Ovary (tissue), 7 donors: ENCODE measurements at regions not wholly inside any gene's neighbourhood (a gene's known extent, or its start where the extent isn't known, plus 50 kb on each side); places are given as distances from the start of the nearest gene placed in this dataset.

Source experiments
- DNase-seq, 5 donors: peaks; one replicate each; pipeline ENCODE4 v3.0.0-alpha.2; 2019 to 2020
- H3K27ac ChIP-seq, 2 donors: fragments of 200-600 bp; one replicate each; pipeline versions ENCODE4 v1.5.1 to v1.8.0; 2019 to 2022
- H3K27me3 ChIP-seq: fragments of 200-600 bp; one replicate; pipeline ENCODE4 v1.8.0; 2022
- H3K36me3 ChIP-seq: fragments of 200-600 bp; sonication (generic); one replicate; pipeline ENCODE4 v1.5.1; 2019
- H3K4me1 ChIP-seq: one replicate; pipeline ENCODE4 v1.8.1; 2013; ENCODE audit warnings: mild to moderate bottlenecking, moderate library complexity; ENCODE audit not compliant: insufficient read depth
- H3K4me3 ChIP-seq: fragments of 200-600 bp; sonication (generic); one replicate; pipeline ENCODE4 v1.5.1; 2017
- H3K9me3 ChIP-seq, 2 donors: fragments of 200-600 bp in 1 of 2; sonication (generic) in 1 of 2; one replicate each; pipeline versions ENCODE4 v1.5.1 to v1.8.1; 2013 to 2019; ENCODE audit warnings: mild to moderate bottlenecking in 1 of 2, moderate library complexity in 1 of 2
- EP300 ChIP-seq: sonication (generic); formaldehyde crosslinking; IDR thresholded peaks from one replicate; pipeline ENCODE4 v1.6.1; 2017; ENCODE audit warnings: antibody characterized with exemption
- POLR2A ChIP-seq: fragments of 450-650 bp; IDR thresholded peaks from one replicate; pipeline ENCODE4 v1.6.1; 2017; ENCODE audit warnings: antibody characterized with exemption, mild to moderate bottlenecking, moderate library complexity
- WGBS, 3 donors: extraction: QIAGEN DNeasy Blood & Tissue Kit in 1 of 3; methylation state at CpG; one replicate each; pipeline versions ENCODE4 v1.1.5 to v1.1.7; 2013 to 2017; 5-methylcytosine and 5-hydroxymethylcytosine counted together
- intact Hi-C, 4 donors: fragments of 100-400 bp; cut with DNase I; formaldehyde crosslinking; loops; one replicate each; pipeline versions ENCODE4 v1.11.0 to v1.15.1; 2022 to 2023
- TF ChIP-seq, protein P1 (sequence below), 3 donors: fragments of 450-650 bp in 2 of 3; fragments of 200-600 bp in 1 of 3; IDR thresholded peaks; one replicate each; pipeline versions ENCODE4 v1.5.1 to v1.8.0; 2016 to 2022; ENCODE audit warnings: antibody characterized with exemption in 3 of 3, mild to moderate bottlenecking in 1 of 3
- donor health status: DM: no; HTN: no; CAD: no; lungs with moderate emphysema.
- donor health status: DM: no; HTN: no; CAD: no.
- donor health status: Bipolar disorder and iron deficiency.
- donor health status: DM: no; HTN: no; CAD: no.
- donor health status: DM: yes; HTN: yes; CAD: no.

DNA sequence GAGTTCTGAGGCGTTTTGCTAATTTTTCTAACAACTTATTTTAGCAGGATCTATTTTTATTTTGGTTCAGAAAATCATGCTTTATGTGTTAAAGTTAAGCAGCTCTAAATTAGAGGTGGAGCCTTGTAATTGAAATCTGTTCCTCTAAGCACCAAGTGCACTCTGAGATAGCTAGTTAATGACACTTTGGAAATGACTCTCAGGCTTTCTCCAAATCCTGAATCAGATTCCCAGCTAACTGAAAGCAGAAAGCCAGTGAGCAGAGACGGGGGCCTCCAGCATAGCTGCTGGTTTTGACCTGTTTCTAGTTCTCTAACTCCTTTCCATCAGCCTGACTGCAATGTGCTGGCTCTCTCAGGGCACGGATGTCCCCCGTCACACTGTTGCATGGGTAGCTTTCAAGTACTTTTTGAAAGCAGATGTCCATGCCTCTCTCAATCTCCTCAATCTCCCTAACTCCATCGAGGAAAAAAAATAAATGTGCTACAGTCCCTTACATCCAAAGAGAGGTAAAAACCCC, 326.5 kb downstream of the SATB2 start:
- Histone ChIP-seq H3K9me3 (no peaks in the 10 kb centered on the region), H3K27ac (no peak overlapping the region), H3K4me3 (no peak overlapping the region), H3K36me3 (no peaks in the 10 kb centered on the region), H3K4me1 (no peaks in the 10 kb centered on the region), H3K27me3 (no peaks in the 10 kb centered on the region)
- intact Hi-C loops = no loop called here
- WGBS, 3 donors = 49 to 54% (median 54%) methylated on average over 5 of the region's 5 CpGs
- TF ChIP-seq, protein P1, sequence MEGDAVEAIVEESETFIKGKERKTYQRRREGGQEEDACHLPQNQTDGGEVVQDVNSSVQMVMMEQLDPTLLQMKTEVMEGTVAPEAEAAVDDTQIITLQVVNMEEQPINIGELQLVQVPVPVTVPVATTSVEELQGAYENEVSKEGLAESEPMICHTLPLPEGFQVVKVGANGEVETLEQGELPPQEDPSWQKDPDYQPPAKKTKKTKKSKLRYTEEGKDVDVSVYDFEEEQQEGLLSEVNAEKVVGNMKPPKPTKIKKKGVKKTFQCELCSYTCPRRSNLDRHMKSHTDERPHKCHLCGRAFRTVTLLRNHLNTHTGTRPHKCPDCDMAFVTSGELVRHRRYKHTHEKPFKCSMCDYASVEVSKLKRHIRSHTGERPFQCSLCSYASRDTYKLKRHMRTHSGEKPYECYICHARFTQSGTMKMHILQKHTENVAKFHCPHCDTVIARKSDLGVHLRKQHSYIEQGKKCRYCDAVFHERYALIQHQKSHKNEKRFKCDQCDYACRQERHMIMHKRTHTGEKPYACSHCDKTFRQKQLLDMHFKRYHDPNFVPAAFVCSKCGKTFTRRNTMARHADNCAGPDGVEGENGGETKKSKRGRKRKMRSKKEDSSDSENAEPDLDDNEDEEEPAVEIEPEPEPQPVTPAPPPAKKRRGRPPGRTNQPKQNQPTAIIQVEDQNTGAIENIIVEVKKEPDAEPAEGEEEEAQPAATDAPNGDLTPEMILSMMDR (IDR thresholded peaks at IDR 0.05) = no peak
- TF ChIP-seq EP300 = no peak
- TF ChIP-seq POLR2A = no peak
- DNase-seq = no peak

DNA sequence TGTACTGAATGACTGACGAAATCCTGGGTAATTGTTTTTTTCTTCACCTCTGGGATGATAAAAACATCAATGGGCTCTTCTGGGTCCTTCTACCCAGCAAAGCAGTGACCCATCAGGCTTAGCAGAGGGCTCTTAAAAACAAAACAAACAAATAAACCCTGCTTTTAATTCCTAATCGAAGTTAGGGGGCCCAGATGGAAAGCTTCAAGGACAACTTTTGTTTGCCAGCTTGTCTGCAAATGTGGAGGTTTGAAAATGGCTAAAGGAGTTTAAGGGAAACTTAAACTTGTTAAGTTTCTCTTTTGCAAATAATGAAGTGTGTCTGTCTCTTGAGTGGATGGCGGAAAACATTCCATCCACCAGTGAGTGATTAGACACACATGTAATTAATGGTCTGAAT, 327.2 kb downstream of the SATB2 start:
- H3K27ac ChIP-seq = no peak overlapping the region
- no peak for DNase-seq
- H3K36me3 ChIP-seq = no peaks in the 10 kb centered on the region
- 32 to 40% (median 33%) methylated on average over 3 of the region's 3 CpGs for WGBS, 3 donors
- no peaks in the 10 kb centered on the region for H3K27me3 ChIP-seq
- TF ChIP-seq EP300 (no peak), POLR2A (no peak)
- TF ChIP-seq, protein P1 (IDR thresholded peaks at IDR 0.05) = no peak
- H3K4me1 ChIP-seq = no peaks in the 10 kb centered on the region
- no peaks in the 10 kb centered on the region for H3K9me3 ChIP-seq
- no peak overlapping the region for H3K4me3 ChIP-seq
- intact Hi-C loops = no loop called here

DNA sequence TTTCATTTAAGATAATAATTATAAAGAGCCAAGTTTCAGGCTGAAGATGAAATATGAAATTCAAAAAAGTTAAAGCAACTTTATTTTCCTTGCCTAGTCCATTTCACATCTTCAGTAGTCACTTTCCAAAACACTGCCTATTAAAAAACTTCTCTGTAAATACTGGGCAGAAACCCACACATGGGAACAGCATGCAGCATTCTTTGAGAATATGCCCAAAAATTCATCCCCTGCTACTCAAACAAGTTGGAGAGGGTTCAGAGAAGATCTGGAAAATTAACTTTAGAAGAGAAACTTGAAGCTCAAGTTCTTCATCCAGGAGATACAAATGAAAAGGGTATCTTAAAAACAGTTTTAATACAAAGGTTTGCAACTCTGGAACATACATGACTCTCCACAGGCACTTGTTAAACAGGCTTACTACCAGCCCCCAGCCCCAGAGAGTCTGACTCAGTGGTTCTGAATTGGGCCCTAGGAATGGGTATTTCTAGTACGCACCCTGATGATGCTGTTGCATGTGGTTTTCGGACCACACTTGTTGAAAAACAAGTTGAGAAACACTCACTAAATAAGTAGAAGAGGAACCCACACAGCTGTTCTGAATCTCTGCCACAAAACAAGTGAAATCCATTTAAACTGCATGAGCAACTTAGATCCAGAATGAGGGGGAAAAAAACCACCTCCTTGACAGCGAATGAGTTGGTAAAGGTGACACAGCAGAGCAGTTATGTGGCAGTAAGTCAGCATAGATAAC, 329.1 kb downstream of the SATB2 start:
- no peak for DNase-seq
- Histone ChIP-seq H3K9me3 (no peaks in the 10 kb centered on the region), H3K27ac (no peak overlapping the region), H3K4me3 (no peak overlapping the region), H3K36me3 (no peaks in the 10 kb centered on the region), H3K4me1 (no peaks in the 10 kb centered on the region), H3K27me3 (no peaks in the 10 kb centered on the region)
- WGBS, 3 donors = 79 to 89% (median 81%) methylated on average over 3 of the region's 3 CpGs
- TF ChIP-seq, protein P1 (IDR thresholded peaks at IDR 0.05) = no peak
- TF ChIP-seq POLR2A (no peak), EP300 (no peak)
- intact Hi-C loops = no loop called here

DNA sequence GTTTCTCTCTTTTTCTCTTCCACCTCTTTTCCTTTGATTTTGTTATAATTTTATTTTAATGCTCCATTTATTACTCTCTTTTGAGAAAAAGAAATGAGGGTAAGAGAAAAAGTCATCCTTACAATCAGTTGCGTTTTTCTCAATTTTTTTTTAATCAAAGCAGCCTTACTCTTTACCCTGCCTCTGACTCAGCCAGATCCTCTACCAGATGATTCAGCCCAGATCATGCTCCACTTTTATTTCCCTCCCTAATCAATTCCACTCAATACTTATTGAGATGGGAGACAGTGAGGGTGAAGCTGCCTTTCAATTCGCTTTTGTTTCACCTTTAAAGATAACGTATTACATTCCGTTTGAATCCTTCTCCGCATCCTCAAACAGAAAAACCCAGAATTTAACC, 337.9 kb downstream of the SATB2 start:
- H3K4me1 ChIP-seq = no peaks in the 10 kb centered on the region
- 93 to 96% (median 93%) methylated on average over 5 of the region's 5 CpGs for WGBS, 3 donors
- no peak for TF ChIP-seq POLR2A
- TF ChIP-seq, protein P1 (IDR thresholded peaks at IDR 0.05) = no peak
- TF ChIP-seq EP300 = no peak

More for the DNA sequence above, 337.9 kb downstream of the SATB2 start:
- H3K27me3 ChIP-seq = no peaks in the 10 kb centered on the region
- intact Hi-C loops = no loop called here
- H3K27ac ChIP-seq = no peak overlapping the region
- no peak for DNase-seq
- no peaks in the 10 kb centered on the region for H3K9me3 ChIP-seq
- no peaks in the 10 kb centered on the region for H3K36me3 ChIP-seq
- H3K4me3 ChIP-seq = no peak overlapping the region
